HG02852 (cell line): ENCODE measurements at regions not wholly inside any gene's neighbourhood (a gene's known extent, or its start where the extent isn't known, plus 50 kb on each side); places are given as distances from the start of the nearest gene placed in this dataset.
"Not testable (repeated sequence)": the region's sequence is repeated elsewhere in the genome, so short reads cannot be mapped to it uniquely, and the experiment has no call there.

ENCODE experiments used
- ATAC-seq: cut with Tn5 transposase; IDR thresholded peaks from one replicate; pipeline ENCODE4 v1.9.1; 2021; ENCODE audit warnings: mild to moderate bottlenecking, moderate library complexity; ENCODE audit not compliant: unreplicated experiment

- ATAC-seq, result no peak
These were observed 1035.0 kb downstream of the SLC16A7 start for GRCh38 chr12:60630796-60631195.

GRCh38 chr12:60644076-60644475 lies 1048.2 kb downstream of the SLC16A7 start:
- ATAC-seq, result no peak

- no peak for ATAC-seq
These were observed 1071.1 kb downstream of the SLC16A7 start for GRCh38 chr12:60666895-60667294.

- ATAC-seq, result no peak
These were observed 1077.1 kb downstream of the SLC16A7 start for GRCh38 chr12:60672949-60673348.

- ATAC-seq, result no peak
These were observed 1089.3 kb downstream of the SLC16A7 start for GRCh38 chr12:60684988-60685655.

GRCh38 chr12:60689137-60689536 lies 1093.3 kb downstream of the SLC16A7 start:
- ATAC-seq, result no peak

- ATAC-seq, result no peak
These were observed 1097.3 kb downstream of the SLC16A7 start for GRCh38 chr12:60693019-60693626.

- no peak for ATAC-seq
These were observed 1108.5 kb downstream of the SLC16A7 start for GRCh38 chr12:60704171-60704914.

- no peak for ATAC-seq
These were observed 1114.4 kb downstream of the SLC16A7 start for GRCh38 chr12:60710246-60710645.

- ATAC-seq, result no peak
These were observed 1118.5 kb downstream of the SLC16A7 start for GRCh38 chr12:60714141-60714900.

GRCh38 chr12:60724475-60724874 lies 1128.6 kb downstream of the SLC16A7 start:
- ATAC-seq, result no peak

GRCh38 chr12:60724984-60725383 lies 1129.2 kb downstream of the SLC16A7 start:
- ATAC-seq, result no peak

- ATAC-seq, result no peak
These were observed 1156.8 kb downstream of the SLC16A7 start for GRCh38 chr12:60752589-60752988.

- ATAC-seq, result no peak
These were observed 1162.4 kb downstream of the SLC16A7 start for GRCh38 chr12:60758224-60758623.

- ATAC-seq, result no peak
These were observed 1165.1 kb downstream of the SLC16A7 start for GRCh38 chr12:60760965-60761364.

- ATAC-seq, result not testable (repeated sequence)
These were observed 1205.3 kb downstream of the SLC16A7 start for GRCh38 chr12:60801166-60801565.

GRCh38 chr12:60803147-60803546 lies 1207.3 kb downstream of the SLC16A7 start:
- ATAC-seq, result no peak

GRCh38 chr12:60805364-60805763 lies 1209.5 kb downstream of the SLC16A7 start:
- ATAC-seq, result no peak

GRCh38 chr12:60819794-60820193 lies 1224.0 kb downstream of the SLC16A7 start:
- ATAC-seq, result no peak

- no peak for ATAC-seq
These were observed 1226.8 kb downstream of the SLC16A7 start for GRCh38 chr12:60822580-60822979.

GRCh38 chr12:60830381-60830780 lies 1234.6 kb downstream of the SLC16A7 start:
- ATAC-seq, result no peak
